Fibroblast of skin of abdomen (primary cell): ENCODE measurements at regions not wholly inside any gene's neighbourhood (a gene's known extent, or its start where the extent isn't known, plus 50 kb on each side); places are given as distances from the start of the nearest gene placed in this dataset.
"Not testable (repeated sequence)": the region's sequence is repeated elsewhere in the genome, so short reads cannot be mapped to it uniquely, and the experiment has no call there.

ENCODE experiments used
- DNase-seq: peaks from one replicate; pipeline ENCODE4 v3.0.0-alpha.2; 2013

DNA sequence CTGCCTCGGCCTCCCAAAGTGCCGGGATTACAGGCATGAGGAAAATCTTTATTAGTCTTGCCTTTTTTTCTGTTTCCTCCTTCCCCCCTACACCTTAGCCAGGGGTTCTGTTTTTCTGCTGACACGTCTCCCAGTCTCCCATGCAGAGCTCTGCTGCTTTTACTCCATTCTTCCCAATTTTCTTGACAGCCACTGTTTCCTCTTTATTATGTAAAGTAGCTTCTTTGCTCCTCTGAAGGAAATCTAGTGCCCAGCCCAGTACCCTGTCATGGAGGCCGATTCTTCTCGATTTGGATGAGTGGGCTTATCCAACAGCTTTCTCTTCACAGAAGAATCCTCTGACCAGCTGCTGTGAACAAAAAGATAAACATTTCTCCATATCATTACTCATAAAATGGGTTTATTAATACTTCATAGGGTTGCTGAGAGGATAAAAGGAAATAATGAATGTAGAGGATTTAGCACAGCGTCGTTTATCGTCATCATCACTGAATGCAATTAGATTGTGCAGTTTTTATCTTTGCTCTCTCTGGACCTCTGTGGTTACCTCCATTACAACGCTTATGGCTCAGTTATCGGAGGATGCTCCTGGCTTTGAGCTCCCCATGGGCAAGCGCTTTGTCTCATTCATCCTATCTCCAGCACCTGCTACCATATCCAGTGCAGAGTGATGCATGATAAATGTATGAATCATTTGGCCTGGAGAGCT lies 375.6 kb upstream of the C11orf87 start:
- no peak for DNase-seq

DNA sequence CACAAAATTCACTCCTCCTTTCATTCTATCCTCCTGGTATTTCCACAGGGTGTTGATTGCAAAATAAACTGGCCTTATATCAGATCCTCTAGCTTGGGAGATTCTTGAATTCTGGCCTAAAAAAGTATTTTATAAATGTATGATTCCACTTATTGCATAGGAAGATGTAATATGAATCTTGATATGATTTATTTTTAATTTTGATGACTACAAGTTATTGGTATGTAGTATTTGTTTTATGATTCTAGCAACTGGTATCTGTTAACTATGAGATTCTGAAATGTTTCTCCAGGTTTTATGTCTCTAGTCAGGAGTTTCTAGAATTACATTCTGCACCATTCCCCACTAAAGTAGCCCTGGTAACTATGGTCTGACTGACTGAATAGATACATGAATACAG lies 373.9 kb upstream of the C11orf87 start:
- peak; percentile 46 for DNase-seq

DNA sequence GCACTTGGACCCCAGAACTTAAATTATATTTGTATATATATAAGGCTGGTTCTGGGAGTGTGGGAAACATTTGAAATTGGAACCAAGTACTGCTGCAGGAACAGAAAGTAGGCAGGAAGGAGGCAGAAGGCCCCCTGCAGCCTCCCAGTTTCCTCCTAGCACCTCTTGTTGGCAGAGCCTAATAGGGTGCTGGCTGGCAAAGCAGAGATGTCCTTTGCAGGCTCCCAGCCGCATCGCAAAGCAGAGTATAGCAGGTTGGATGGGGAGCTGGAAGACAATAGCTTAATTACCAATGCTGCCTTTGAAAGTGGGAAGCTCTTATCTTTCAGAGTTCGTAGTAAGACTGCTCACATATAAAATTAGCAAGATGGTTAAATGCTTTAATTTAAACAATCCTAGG lies 370.8 kb upstream of the C11orf87 start:
- no peak for DNase-seq

DNA sequence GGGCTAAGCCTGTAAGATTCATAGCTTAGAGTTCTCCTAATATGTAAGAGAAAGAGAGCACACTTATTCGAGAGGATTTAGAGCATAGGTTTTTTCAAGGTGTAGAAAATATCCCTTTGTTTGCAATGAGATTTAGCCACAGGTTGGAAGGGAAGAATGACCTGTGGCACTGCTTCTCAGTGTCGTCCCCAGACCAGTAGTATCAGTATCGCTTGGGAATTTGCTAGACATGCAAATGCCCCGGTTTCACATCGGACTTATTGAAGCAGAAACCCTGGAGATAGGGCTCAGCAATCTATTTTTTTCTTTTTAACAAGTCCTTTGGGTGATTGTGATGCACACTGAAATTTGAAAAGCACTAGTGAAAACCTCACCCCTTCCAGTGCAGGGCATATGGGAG lies 362.6 kb upstream of the C11orf87 start:
- no peak for DNase-seq

DNA sequence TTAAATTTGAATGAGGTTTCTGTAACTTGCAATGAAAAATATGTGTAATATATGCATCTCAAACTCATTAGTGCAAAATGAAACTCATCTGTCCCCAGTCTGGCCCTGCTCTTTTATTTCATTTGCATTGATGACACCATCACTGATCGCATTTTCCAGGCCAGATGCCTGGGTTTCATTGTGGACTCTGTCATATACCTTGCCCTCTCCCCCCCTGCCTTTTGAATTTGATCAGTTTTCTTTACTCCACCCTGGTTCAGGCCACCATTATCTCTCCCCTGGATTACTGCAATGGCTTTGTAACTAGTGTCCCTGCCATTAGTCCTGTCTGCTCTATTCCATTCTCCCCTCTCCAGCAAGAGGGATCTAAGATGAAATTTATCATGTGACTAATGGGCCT lies 360.6 kb upstream of the C11orf87 start:
- no peak for DNase-seq

DNA sequence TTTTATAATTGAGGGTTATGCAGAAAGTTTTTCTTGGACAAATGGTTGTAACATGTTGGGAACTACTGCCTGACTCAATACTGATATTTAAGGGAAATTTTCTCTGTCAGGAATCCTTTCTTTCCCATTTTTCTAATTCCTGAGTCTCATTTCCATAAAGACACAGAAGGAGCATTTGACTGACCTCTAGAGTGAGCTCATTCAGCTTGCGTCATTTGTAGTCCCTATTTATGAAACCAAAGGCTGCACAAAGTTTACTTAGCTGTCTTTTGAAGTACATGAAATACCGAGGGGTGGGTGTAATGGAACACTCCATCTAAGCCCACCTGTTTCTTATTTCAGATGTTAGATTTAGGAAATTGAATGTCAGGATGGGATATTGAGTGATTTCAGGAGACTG lies 359.5 kb upstream of the C11orf87 start:
- DNase-seq = peak; percentile 42

DNA sequence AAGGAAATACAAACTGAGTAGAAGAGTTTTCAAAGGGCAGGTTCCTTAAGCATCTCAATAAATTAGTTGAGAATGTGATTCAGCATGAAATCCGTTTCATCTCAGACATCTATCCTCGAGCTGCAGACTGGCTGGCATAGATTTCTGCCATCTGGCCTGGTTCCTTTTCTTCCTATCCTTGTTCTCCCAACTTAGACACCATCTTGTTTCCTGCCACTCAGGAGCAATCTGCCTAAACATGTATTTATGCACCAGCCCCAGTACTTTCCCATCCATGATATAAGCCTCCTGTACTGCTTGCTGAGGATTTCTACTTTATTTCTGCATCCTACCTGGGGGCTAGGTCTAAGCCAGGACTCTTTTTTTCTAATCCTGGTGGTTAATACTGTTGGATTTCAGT lies 359.1 kb upstream of the C11orf87 start:
- DNase-seq = no peak

DNA sequence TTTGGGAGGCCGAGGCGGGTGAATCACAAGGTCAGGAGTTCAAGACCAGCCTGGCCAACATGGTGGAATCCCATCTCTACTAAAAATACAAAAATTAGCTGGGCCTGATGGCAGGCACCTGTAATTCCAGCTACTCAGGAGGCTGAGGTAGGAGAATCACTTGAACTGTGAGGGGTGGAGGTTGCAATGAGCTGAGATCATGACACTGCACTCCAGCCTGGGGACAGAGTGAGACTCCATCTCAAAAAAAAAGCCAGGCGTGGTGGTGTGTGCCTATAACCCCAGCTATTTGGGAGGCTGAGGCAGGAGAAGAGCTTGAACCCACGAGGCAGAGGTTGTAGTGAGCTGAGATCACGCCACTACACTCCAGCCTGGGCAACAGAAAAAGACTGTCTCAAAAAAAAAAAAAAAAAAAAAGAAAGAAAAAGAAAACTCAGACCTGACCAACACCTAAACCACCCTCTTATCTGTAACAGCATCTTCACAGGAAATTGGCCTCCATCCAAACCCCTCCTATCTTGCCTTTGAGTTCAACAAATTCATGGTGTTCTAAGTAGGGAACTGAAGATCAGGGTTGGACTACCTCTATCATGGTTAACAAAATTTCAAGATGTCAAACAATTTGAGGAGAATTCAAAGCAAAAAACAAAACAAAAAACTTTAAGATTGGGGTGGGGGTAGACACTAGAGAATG lies 357.2 kb upstream of the C11orf87 start:
- DNase-seq = not testable (repeated sequence)

DNA sequence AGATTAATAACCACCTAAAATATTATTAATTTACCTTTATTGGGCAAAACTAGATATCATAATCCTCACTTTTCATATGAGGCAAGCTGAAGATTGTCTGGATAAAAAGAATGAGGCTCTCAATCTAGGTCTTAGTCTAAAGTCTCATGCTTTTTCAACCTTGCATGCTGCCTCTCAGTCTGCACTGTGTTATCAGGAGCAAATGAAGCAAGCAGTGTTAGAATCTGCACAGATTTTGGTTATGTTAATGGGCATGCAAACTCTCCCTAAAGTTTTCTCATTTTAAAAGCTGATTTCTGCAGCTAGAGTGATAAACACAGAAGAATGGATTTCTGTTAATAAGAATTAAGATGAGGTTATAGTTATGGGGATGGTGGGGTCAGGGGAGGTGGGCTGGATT lies 350.7 kb upstream of the C11orf87 start:
- DNase-seq = no peak

DNA sequence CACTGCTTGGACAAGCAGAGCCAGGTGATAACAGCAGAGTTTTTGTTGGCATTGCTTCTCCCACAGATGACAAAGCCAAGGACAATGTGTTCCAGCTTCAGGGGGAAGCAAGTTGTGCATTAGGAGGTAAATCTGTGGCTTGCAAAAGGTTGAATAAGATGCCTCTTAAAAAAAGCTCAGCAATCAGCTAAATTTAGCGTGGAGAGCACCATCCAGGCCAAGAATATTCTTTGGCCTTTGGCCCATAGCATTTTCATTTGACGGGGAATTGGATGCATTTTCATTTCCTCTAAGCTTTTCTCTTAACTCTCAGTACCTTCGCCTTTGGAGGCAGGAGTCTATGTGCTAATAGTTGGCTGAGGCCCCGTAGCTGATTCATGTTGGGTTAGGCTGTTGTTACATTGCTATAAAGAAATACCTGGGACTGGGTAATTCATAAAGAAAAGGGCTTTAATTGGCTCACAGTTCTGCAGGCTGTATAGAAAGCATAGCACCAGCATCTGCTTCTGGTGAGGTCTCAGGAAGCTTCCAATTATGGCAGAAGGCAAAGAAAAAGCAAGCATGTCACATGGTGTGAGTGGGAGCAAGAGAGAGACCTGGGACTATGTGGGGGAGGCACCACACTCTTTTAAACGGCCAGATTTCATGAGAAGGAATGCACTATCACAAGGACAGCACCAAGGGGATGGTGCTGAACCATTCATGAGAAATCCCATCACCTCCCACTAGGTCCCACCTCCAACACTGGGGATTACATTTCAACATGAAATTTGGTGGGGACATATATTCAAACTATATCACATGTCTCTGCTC lies 350.1 kb upstream of the C11orf87 start:
- peak; percentile 64 for DNase-seq

DNA sequence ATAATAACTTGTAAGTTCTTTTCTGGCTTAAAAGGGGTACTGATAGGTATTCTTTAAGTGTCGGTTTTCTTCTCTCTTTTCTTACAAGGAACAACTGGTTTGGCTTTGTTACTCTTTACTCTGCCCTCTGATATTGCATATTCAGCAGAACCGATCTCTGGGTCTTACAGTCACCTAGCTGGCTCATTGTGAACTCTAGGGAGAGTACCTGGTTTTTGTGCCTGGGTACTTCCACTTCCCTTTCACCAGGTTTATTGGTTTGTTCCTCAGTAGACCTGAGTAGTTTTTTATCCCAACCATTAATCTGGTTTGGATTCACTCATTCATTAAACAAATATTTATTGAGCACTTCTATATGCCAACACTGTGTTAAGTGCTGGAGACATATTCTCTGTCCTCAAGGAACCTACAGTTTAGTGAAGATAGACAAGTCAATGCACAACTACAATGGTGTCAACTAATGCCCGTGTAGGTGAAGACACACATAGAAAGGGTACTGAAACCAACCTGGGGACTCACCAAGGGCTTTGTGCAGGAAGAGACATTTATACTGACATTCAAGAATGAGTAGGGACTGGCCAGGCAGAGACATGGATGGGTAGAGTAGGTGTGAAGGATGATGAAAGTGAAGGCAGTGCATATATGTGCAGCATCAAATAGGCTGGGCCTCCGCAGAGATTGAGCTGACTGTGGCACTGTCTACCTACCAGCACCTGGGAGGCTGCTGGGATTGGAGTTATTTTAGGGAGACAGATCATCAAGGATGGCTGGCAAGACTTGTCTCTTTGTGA lies 348.8 kb upstream of the C11orf87 start:
- no peak for DNase-seq

DNA sequence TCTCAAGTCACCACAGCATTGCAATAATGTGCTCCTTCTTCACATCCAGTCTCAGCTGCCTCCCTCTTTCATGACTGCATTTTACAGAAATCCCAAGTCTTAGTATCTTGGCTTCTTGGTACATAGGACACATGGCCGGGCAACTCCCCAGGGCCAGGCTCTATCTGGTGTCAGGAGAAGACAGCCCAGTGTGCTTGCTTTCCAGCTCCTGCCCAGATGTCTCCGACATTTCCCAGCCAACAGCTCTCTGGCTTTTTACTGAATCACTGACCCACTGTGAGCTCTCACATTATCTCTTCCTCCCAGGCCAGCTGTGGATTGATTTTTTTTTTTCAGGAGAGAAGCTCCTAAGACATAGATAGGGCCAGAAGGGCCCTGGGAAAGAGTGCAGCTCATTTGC lies 346.0 kb upstream of the C11orf87 start:
- no peak for DNase-seq

DNA sequence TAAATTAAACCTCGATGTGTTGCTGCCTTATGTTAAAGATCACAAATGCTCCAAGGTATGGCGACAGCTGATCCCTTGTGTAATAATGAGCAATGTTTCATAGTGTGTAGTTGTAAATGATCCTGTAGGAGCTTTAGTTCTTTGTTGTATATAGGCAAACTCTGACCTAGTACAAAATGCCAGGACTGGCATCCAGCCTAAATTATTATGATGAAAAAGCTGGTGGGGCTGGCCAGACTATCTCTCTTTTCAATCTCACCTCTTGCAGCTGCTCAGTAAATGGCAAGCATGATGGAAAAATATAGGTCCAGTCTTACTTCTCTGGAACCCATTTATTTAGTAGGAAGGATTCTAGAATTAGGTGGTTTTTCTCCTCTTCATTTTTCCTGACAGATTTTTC lies 345.1 kb upstream of the C11orf87 start:
- DNase-seq = no peak

DNA sequence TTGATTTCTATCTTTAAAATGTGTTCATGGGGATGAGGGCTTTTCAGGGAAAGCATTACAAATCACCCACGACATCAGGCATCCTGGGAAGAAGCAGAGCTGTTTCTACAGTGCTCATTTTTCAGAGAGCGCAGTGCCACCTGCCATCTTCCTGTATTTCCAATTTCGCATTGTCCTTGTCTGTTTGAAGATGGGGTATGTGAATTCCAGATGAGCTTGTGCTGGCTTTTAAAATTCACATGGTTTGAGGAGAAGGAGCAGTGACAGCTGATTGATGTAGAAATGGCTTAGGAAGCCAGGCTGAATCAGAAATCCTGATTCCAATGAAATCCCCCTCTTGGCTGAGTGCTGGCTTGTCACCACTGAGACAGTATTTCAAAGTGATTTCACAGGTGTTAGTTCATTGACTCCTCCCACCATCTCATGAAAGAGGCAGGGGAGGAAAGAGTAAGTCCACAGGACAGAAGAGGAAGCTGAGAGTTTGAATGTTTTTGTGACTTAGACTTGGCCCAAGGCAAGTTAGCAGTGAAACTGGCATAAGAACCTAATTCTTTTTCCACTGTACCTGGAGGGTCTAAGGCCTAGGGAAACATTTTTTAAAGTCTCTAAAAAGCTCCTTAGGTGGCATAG lies 344.6 kb upstream of the C11orf87 start:
- no peak for DNase-seq

DNA sequence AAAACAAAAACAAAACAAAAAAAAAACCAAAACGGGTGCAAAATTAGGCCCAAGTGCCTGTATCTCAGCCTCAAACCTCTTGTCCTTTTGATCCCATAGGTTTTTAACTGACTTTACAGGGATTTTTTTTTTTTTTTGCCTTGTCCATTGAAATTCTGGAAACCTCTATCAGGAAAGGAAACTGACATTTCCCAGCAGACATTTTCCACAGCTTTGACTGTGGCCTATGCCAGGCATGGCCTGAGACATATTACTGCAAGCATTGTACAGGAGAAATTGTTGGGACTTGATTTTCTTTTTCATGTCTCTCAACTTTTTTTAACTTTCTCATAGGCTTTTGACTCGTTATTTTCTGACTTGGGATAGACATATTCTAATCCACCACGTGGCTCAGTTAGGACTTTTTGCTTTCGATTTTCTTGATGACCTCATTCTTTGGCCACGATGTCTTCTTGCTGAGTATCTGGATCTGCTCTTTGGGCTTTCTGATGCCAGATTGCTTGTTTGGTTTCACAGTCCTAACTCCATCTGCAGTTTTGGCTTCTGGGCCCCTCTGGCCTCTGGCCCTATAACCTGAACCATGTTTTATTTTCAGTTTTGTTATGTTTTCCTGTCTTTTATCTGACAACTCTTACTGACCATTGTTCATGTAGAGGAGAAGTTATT lies 336.1 kb upstream of the C11orf87 start:
- peak; percentile 15 for DNase-seq

DNA sequence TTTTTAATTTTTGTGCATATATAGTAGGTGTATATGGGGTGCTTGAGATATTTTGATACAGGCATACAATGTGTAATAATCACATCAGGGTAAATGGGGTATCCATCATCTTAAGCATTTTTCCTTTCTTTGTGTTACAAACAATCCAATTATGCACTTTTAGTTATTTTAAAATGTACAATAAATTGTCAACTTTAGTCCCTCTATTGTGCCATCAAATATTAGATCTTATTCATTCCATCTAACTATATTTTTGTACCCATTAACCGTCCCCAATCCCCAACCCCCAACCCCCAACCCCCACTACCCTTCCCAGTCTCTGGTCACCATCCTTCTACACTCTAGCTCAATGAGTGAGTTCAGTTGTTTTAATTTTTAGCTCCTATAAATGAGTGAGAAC lies 335.1 kb upstream of the C11orf87 start:
- DNase-seq = no peak

DNA sequence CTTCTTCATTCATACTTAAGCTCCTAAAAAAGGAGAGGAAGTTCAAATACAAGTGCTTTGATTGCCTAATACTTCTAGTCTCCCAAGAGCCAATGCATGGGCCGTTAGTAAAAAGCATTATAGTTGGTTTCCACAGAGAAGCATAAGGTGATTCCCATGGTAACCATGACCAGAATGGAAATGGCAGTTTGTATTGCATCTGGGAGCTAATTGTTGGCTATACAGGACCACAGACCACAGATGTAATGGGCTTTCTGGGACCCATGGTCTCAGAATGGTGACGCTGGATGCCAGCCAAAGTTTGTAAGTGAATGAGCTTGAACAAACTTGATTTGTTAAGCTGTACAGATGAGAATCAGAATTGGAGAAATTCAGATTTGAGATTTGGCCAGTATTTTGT lies 333.9 kb upstream of the C11orf87 start:
- no peak for DNase-seq

DNA sequence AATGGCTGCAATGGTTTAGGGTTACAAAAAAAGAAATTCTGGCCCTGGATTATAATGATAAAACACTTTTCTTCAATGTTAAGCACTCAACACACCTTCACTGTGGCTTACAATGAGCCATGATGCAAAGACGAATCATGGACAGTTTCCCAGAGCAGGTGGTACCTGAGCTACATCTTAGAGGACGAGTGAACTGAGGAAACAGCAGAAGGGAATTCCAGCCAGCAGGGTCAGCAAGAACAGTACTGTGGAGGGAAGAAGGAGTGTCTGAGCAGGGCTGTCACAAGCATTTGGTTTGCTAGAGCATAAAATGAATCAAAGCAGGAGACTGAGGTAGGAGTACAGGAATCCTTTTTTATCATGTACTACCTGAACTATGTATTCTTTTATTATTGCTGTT lies 332.8 kb upstream of the C11orf87 start:
- DNase-seq = no peak

DNA sequence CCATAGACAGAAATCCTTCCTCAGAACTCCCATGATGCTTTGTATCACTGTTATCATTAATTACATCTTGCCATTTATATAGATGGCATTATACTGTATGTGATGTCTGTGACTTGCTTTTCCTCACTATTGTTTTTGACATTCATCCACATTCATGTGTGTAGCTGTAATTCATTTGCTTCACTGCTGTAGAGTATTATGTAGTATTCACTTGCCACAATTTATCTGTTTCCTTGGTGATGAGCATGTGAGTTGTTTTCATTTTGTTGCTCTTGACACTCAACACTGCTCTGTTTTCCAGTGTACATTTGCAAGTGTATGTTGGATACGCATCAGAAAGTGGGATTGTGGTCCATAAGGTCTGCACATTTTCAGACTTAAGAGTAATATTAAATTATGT lies 328.6 kb upstream of the C11orf87 start:
- DNase-seq = no peak

DNA sequence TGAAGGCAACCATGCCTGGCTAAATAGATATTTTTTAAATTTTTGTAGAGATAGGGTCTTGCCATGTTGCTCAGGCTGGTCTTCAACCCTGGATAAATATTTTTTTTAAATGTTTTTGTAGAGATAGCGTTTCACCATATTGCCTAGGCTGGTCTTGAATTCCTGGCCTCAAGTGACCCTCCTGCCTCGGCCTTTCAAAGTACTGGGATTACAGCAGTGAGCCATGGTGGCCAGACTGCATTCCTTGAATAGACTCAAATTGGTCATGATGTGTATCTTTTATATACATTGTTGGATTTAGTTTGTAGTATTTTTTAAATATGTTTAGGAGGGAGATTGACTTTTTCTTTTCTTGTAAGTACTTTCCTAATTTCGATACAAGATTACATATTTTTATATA lies 325.7 kb upstream of the C11orf87 start:
- no peak for DNase-seq

DNA sequence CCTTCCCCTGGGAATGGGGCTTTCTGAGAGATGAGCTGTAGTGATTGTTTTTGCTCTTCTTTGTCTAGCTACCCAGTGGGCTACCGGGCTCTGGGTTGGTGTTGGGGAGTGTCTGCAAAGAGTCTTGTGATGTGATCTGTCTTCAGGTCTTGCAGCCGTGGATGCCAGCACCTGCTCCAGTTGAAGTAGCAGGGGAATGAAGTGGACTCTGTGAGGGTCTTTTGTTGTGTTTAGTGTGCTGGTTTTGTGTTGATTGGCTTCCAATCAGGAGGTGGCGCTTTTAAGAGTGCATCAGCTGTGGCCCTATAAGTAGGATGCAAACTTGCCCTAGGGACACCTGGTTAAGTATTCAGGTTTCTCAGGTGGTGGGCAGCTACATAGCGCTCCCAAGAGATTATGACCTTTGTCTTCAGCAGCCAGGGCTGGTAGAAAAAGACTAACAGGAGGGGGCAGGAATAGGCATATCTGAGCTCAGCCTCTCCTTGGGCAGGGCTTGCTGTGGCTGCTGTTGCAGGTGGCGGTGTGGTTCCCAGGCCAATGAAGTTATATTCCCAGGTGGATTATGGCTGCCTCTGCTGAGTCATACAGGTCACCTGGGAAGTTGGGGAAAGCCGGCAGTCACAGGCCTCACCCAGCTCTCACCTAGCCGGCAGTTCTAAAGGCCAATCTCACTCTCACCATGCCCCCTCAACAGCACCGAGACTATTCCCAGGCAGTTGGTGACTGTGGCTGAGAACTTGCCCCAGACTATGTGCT lies 315.7 kb upstream of the C11orf87 start:
- DNase-seq = no peak
